ENCODE measurements at regions not wholly inside any gene's neighbourhood (a gene's known extent, or its start where the extent isn't known, plus 50 kb on each side); places are given as distances from the start of the nearest gene placed in this dataset.

DNA sequence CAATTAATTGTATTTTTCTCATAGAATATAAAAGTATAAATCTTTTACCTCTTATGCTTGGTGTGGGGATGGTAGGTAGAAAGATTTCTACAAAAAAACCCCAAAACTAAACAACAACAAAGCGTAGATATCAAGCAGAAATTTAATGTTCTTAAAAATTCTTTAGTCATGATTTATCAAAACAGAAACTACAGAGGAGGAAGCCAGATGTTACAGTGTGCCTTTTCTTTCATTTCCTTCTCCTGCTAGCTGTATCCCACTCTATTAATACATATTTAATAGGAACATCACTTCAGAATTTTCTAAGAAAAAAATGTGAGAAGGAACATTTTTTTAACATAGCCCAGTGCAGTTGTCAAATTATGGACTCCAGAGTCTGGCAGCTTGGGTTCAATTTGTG lies 420.6 kb downstream of the TUSC7 start:
- TF ChIP-seq, protein P1, sequence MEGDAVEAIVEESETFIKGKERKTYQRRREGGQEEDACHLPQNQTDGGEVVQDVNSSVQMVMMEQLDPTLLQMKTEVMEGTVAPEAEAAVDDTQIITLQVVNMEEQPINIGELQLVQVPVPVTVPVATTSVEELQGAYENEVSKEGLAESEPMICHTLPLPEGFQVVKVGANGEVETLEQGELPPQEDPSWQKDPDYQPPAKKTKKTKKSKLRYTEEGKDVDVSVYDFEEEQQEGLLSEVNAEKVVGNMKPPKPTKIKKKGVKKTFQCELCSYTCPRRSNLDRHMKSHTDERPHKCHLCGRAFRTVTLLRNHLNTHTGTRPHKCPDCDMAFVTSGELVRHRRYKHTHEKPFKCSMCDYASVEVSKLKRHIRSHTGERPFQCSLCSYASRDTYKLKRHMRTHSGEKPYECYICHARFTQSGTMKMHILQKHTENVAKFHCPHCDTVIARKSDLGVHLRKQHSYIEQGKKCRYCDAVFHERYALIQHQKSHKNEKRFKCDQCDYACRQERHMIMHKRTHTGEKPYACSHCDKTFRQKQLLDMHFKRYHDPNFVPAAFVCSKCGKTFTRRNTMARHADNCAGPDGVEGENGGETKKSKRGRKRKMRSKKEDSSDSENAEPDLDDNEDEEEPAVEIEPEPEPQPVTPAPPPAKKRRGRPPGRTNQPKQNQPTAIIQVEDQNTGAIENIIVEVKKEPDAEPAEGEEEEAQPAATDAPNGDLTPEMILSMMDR (IDR thresholded peaks at IDR 0.05), result no peak
- TF ChIP-seq POLR2A (IDR thresholded peaks at IDR 0.05), result no peak
- no peak for TF ChIP-seq POLR2AphosphoS5 (IDR thresholded peaks at IDR 0.05)

All from prostate gland (tissue), 2 donors.